DND-41 (cell line): ENCODE measurements at regions not wholly inside any gene's neighbourhood (a gene's known extent, or its start where the extent isn't known, plus 50 kb on each side); places are given as distances from the start of the nearest gene placed in this dataset.

Experiments
- ATAC-seq: fragments of 200-7000 bp; cut with Tn5 transposase; 3 replicates; pipeline ENCODE4 v1.9.1; 2021; ENCODE audit warnings: low read depth; ENCODE audit not compliant: insufficient read depth
- DNase-seq: peaks from one replicate; pipeline ENCODE4 v3.0.0-alpha.2; 2020
- H2AFZ ChIP-seq: 2 replicates; pipeline ENCODE4 v1.6.0; 2012; ENCODE audit warnings: low read depth, low read length
- H3K27ac ChIP-seq: 2 replicates; pipeline ENCODE4 v1.5.1; 2012; ENCODE audit warnings: low read length, inconsistent platforms
- H3K27me3 ChIP-seq: fragments of 200-600 bp; sonication (generic); 2 replicates; pipeline ENCODE4 v1.6.0; 2012; ENCODE audit warnings: low read length, mild to moderate bottlenecking, inconsistent platforms; ENCODE audit not compliant: insufficient read depth, poor library complexity
- H3K36me3 ChIP-seq: 2 replicates; pipeline ENCODE4 v1.5.1; 2012; ENCODE audit warnings: low read length, inconsistent platforms; ENCODE audit not compliant: insufficient read depth
- H3K4me1 ChIP-seq: 2 replicates; pipeline ENCODE4 v1.5.1; 2012; ENCODE audit warnings: mild to moderate bottlenecking, low read length; ENCODE audit not compliant: insufficient read depth
- H3K4me2 ChIP-seq: 2 replicates; pipeline ENCODE4 v1.6.0; 2012; ENCODE audit warnings: mild to moderate bottlenecking, moderate library complexity, low read length, inconsistent platforms; ENCODE audit not compliant: insufficient read depth
- H3K4me3 ChIP-seq, 2 experiments: fragments of 200-600 bp in 1 of 2; shearing (Covaris generic) in 1 of 2; 2 replicates each; pipeline ENCODE4 v1.5.1; 2012 to 2016; ENCODE audit warnings: inconsistent platforms in 2 of 2, low read length in 2 of 2, mild to moderate bottlenecking in 2 of 2, low read depth in 1 of 2, moderate library complexity in 1 of 2
- H3K79me2 ChIP-seq: 2 replicates; pipeline ENCODE4 v1.6.0; 2012; ENCODE audit warnings: low read length, inconsistent platforms; ENCODE audit not compliant: insufficient read depth
- H3K9ac ChIP-seq: 2 replicates; pipeline ENCODE4 v1.6.0; 2012; ENCODE audit warnings: low read depth, mild to moderate bottlenecking, inconsistent platforms, low read length, moderate library complexity
- H3K9me3 ChIP-seq: 2 replicates; pipeline ENCODE4 v1.5.1; 2012; ENCODE audit warnings: low read length, moderate library complexity, mild to moderate bottlenecking, inconsistent platforms; ENCODE audit not compliant: insufficient read depth, severe bottlenecking
- H4K20me1 ChIP-seq: 2 replicates; pipeline ENCODE4 v1.6.0; 2012; ENCODE audit warnings: low read length; ENCODE audit not compliant: insufficient read depth
- EZH2 ChIP-seq: IDR thresholded peaks from 3 replicates; pipeline ENCODE4 v1.6.1; 2012; ENCODE audit warnings: borderline replicate concordance, low read depth, mild to moderate bottlenecking, moderate library complexity, low read length, inconsistent platforms; ENCODE audit not compliant: severe bottlenecking
- TF ChIP-seq, protein P1 (sequence below): IDR thresholded peaks from 2 replicates; pipeline ENCODE4 v1.5.1; 2012; ENCODE audit warnings: borderline replicate concordance, low read length, moderate library complexity, mild to moderate bottlenecking; ENCODE audit not compliant: poor library complexity, severe bottlenecking; ENCODE audit errors: extremely low read depth

DNA sequence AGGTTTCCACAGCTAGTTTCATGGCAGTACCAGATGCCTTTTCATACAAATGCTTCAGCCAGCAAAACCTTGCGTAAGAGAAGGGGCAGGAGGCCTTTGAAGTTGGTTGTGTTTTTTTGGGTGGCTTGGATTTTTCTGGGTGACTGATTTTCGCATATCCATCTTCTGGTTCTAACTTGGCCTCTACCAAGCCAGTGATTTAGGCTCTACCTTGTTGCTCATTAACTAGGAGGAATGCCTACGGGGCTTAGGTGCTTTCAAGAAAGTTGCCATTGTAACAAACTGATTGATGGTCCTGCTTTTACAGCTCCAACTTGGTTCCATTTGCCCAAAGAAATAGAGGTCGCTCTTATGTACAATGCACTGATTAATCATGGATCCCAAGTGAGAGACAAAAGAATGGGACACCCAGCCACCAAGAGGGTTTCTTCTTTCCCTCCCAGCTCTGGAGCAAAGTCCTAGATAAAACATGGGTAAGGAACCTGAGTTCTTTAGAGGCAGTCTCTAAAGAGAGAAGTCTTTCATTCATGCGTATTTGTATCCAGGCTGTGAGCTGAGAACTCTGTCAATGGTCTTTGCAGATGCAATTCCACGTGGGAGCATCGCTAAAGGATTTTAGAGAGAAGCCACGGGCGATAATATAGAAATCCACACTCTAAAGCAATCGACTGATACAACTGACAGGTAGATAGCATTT lies 92.1 kb upstream of the FGFR2 start:
- no peak overlapping the region for H3K9ac ChIP-seq
- ATAC-seq = no peak

DNA sequence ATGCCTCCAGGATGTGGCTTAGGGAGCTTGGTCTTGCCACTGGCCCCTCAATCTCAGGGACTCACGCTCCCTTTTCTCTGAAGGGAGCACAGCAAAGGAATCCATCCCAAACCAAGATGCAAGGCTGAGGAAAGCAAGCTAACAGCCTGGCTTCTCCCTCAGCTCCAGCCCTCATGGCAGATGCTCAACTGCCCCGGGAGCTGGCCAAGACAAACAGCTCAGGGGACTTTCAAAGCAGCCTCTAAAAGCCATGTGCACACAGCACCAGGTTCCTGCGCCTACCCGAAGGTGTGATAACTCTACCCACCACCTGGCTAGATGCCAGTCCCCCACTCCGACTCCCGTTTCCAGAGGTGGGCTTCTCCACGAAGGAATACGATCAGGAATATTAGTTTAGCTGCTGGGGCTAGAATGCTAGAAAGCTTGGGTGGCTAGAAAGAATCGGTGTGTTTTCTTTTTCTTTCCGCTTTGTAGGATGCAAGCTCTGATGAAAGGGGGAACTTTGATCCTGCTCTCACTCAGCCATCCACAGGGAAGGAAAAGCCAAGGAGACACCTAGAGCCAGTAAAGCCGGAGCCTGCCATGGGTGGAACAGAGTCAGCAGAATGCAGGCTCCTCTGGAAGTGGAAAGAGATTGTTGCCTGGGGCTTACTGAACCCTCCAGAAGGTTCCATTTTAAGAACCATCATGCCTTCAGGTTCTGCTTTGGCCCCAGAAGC lies 89.0 kb upstream of the FGFR2 start:
- no peaks in the 10 kb centered on the region for H3K27me3 ChIP-seq
- no peaks in the 10 kb centered on the region for H3K79me2 ChIP-seq
- H3K27ac ChIP-seq = no peak overlapping the region
- no peaks in the 10 kb centered on the region for H3K4me1 ChIP-seq
- H3K9ac ChIP-seq = no peak overlapping the region
- DNase-seq (no peak), ATAC-seq (no peak)
- TF ChIP-seq, protein P1, sequence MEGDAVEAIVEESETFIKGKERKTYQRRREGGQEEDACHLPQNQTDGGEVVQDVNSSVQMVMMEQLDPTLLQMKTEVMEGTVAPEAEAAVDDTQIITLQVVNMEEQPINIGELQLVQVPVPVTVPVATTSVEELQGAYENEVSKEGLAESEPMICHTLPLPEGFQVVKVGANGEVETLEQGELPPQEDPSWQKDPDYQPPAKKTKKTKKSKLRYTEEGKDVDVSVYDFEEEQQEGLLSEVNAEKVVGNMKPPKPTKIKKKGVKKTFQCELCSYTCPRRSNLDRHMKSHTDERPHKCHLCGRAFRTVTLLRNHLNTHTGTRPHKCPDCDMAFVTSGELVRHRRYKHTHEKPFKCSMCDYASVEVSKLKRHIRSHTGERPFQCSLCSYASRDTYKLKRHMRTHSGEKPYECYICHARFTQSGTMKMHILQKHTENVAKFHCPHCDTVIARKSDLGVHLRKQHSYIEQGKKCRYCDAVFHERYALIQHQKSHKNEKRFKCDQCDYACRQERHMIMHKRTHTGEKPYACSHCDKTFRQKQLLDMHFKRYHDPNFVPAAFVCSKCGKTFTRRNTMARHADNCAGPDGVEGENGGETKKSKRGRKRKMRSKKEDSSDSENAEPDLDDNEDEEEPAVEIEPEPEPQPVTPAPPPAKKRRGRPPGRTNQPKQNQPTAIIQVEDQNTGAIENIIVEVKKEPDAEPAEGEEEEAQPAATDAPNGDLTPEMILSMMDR = no peak
- no peak for TF ChIP-seq EZH2
- no peak overlapping the region for H3K4me3 ChIP-seq
- H4K20me1 ChIP-seq = no peaks in the 10 kb centered on the region
- no peaks in the 10 kb centered on the region for H3K36me3 ChIP-seq
- no peak overlapping the region for H3K4me2 ChIP-seq
- H3K9me3 ChIP-seq = no peaks in the 10 kb centered on the region
- no peak overlapping the region for H2AFZ ChIP-seq

More for the DNA sequence above, 92.1 kb upstream of the FGFR2 start:
- DNase-seq = no peak
- Histone ChIP-seq H2AFZ (no peak overlapping the region), H3K4me2 (no peak overlapping the region), H3K4me3 (no peak overlapping the region), H3K4me1 (no peaks in the 10 kb centered on the region), H3K27ac (no peak overlapping the region), H3K9me3 (no peaks in the 10 kb centered on the region), H3K79me2 (no peaks in the 10 kb centered on the region), H3K36me3 (no peaks in the 10 kb centered on the region), H3K27me3 (no peaks in the 10 kb centered on the region), H4K20me1 (no peaks in the 10 kb centered on the region)
- TF ChIP-seq EZH2 = no peak
- TF ChIP-seq, protein P1 = no peak

DNA sequence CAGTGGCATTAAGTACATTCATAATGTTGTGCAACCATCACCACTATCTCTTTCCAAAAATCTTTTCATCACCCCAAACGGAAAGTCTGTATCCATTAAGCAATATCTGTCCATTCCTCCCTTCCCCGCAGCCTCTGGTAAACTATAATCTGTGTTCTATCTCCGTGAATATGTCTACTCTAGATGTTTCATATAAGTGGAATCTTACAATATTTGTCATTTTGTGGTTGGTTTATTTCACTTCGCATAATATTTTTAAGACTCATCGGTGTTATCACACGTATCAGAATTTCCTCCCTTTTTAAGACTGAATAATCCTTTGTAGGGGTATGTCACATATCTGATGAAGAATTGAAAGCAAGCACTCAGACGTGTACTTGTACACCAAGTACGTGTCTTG lies 86.0 kb upstream of the FGFR2 start:
- DNase-seq (no peak), ATAC-seq (no peak)
- Histone ChIP-seq H3K4me1 (no peaks in the 10 kb centered on the region), H3K9ac (no peak overlapping the region), H4K20me1 (no peaks in the 10 kb centered on the region), H3K4me3 (no peak overlapping the region), H3K9me3 (no peaks in the 10 kb centered on the region), H3K27me3 (no peaks in the 10 kb centered on the region), H3K27ac (no peak overlapping the region), H3K36me3 (no peaks in the 10 kb centered on the region), H3K79me2 (no peaks in the 10 kb centered on the region), H3K4me2 (no peak overlapping the region), H2AFZ (no peak overlapping the region)
- TF ChIP-seq, protein P1 = no peak
- TF ChIP-seq EZH2 = no peak
